Endothelial cell of umbilical vein (primary cell): ENCODE measurements at regions not wholly inside any gene's neighbourhood (a gene's known extent, or its start where the extent isn't known, plus 50 kb on each side); places are given as distances from the start of the nearest gene placed in this dataset.

ENCODE experiments used
- BruUV-seq: library from RNA; stranded (reverse); fragments of 400-500 nt; replicated peaks from 2 replicates; lab custom pipeline; 2021; lab: Mats Ljungman, UMichigan
- CTCF ChIA-PET: fragments of 300-600, 350-600 bp; sonication (Branson Sonifier 250); formaldehyde crosslinking; loops from one replicate; lab custom pipeline; 2021; ENCODE audit warnings: antibody characterized with exemption, inconsistent platforms; lab: Charles Lee
- POLR2A ChIA-PET: fragments of 300-600, 350-600 bp; sonication (Branson Sonifier 250); formaldehyde crosslinking; loops from one replicate; lab custom pipeline; 2021; ENCODE audit warnings: antibody characterized with exemption, inconsistent platforms; lab: Charles Lee
- DNase-seq: peaks from one replicate; pipeline ENCODE4 v3.0.0-alpha.2; 2011; ENCODE audit warnings: low read depth, low spot score
- FAIRE-seq: peaks from 2 replicates; lab custom pipeline; 2011; peaks lifted over from hg19 to GRCh38; lab: Jason Lieb, UNC
- H2AFZ ChIP-seq: 2 replicates; pipeline ENCODE4 v1.6.0; 2012; ENCODE audit warnings: low read depth, low read length, control low read depth, inconsistent platforms
- H3K27ac ChIP-seq: 2 replicates; pipeline ENCODE4 v1.5.1; 2011; ENCODE audit warnings: low read depth, mild to moderate bottlenecking, control low read depth, low read length, moderate library complexity; ENCODE audit not compliant: insufficient read depth
- H3K27me3 ChIP-seq, 2 experiments: 2 replicates each; pipeline versions ENCODE4 v1.6.0 to v1.6.1; 2011; ENCODE audit warnings: low read length in 2 of 2, mixed read lengths in 1 of 2; ENCODE audit not compliant: control insufficient read depth in 2 of 2, insufficient read depth in 2 of 2
- H3K36me3 ChIP-seq, 2 experiments: 2 replicates in 1 of 2; 3 replicates in 1 of 2; pipeline ENCODE4 v1.5.1; 2011; ENCODE audit warnings: low read length in 2 of 2, mild to moderate bottlenecking in 1 of 2, moderate library complexity in 1 of 2; ENCODE audit not compliant: control insufficient read depth in 2 of 2, insufficient read depth in 2 of 2; ENCODE audit errors: extremely low read depth in 1 of 2
- H3K4me1 ChIP-seq: 3 replicates; pipeline ENCODE4 v1.5.1; 2011; ENCODE audit warnings: mild to moderate bottlenecking, low read length; ENCODE audit not compliant: control insufficient read depth, insufficient read depth; ENCODE audit errors: extremely low read depth
- H3K4me2 ChIP-seq: 2 replicates; pipeline ENCODE4 v1.6.1; 2011; ENCODE audit warnings: low read length, control low read depth, mixed read lengths; ENCODE audit not compliant: insufficient read depth
- H3K4me3 ChIP-seq, 3 experiments: fragments of 200-600 bp in 1 of 3; sonication (generic), shearing (Covaris generic) in 1 of 3; replicated peaks in 1 of 3; 2 replicates each; pipeline ENCODE4 v1.5.1; 2011 to 2016; ENCODE audit warnings: control low read depth in 3 of 3, low read length in 3 of 3, mild to moderate bottlenecking in 2 of 3, inconsistent platforms in 1 of 3, low read depth in 1 of 3, moderate library complexity in 1 of 3; ENCODE audit not compliant: insufficient read depth in 1 of 3
- H3K79me2 ChIP-seq: 2 replicates; pipeline ENCODE4 v1.6.0; 2012; ENCODE audit warnings: low read length, inconsistent platforms; ENCODE audit not compliant: control insufficient read depth, insufficient read depth
- H3K9ac ChIP-seq: replicated peaks from 2 replicates; pipeline ENCODE3; 2011; ENCODE audit warnings: low read length, control low read depth; ENCODE audit not compliant: insufficient read depth; ENCODE audit errors: extremely low read depth
- H3K9me1 ChIP-seq: replicated peaks from 3 replicates; pipeline ENCODE4 v1.6.0; 2011; ENCODE audit warnings: mild to moderate bottlenecking, low read length; ENCODE audit not compliant: control insufficient read depth, insufficient read depth; ENCODE audit errors: extremely low read depth
- H3K9me3 ChIP-seq: replicated peaks from 2 replicates; pipeline ENCODE4 v1.5.1; 2012; ENCODE audit warnings: low read length, inconsistent platforms; ENCODE audit not compliant: control insufficient read depth, insufficient read depth
- H4K20me1 ChIP-seq: replicated peaks from 2 replicates; pipeline ENCODE3; 2011; ENCODE audit warnings: mild to moderate bottlenecking, low read length; ENCODE audit not compliant: control insufficient read depth, insufficient read depth; ENCODE audit errors: extremely low read depth
- EZH2 ChIP-seq: IDR thresholded peaks from 2 replicates; pipeline ENCODE4 v1.6.1; 2012; ENCODE audit warnings: borderline replicate concordance, low read depth, mild to moderate bottlenecking, moderate library complexity, low read length, inconsistent platforms; ENCODE audit not compliant: severe bottlenecking
- FOS ChIP-seq: IDR thresholded peaks from 2 replicates; pipeline ENCODE4 v1.6.1; 2011; ENCODE audit warnings: mild to moderate bottlenecking, low read length, moderate library complexity, borderline replicate concordance; ENCODE audit not compliant: insufficient read depth
- GATA2 ChIP-seq: IDR thresholded peaks from 2 replicates; pipeline ENCODE4 v1.7.0; 2011; ENCODE audit warnings: low read depth, mild to moderate bottlenecking, moderate library complexity, mixed read lengths, low read length; ENCODE audit not compliant: insufficient read length, insufficient read depth
- JUN ChIP-seq: IDR thresholded peaks from 2 replicates; pipeline ENCODE4 v1.6.1; 2011; ENCODE audit warnings: borderline replicate concordance, low read depth; ENCODE audit not compliant: insufficient read length, insufficient read depth
- MYC ChIP-seq: IDR thresholded peaks from one replicate; pipeline ENCODE4 v1.6.1; 2011; ENCODE audit warnings: mild to moderate bottlenecking, low read depth, low read length
- POLR2A ChIP-seq: IDR thresholded peaks from 2 replicates; pipeline ENCODE4 v1.6.1; 2012; ENCODE audit warnings: low read depth, mild to moderate bottlenecking, control low read depth, low read length
- POLR2AphosphoS5 ChIP-seq: IDR thresholded peaks from 2 replicates; pipeline ENCODE4 v1.6.1; 2012; ENCODE audit warnings: low read depth, mild to moderate bottlenecking, control low read depth, low read length, moderate library complexity; ENCODE audit not compliant: insufficient read depth
- dilution Hi-C: fragments of 300-500 bp; cut with MboI; formaldehyde crosslinking; loops from one replicate; pipeline ENCODE4 v1.15.0; 2019; ENCODE audit warnings: low sequenced_read_pairs; ENCODE audit not compliant: extremely low pct_ligation_motif_present
- intact Hi-C: fragments of 100-400 bp; cut with micrococcal nuclease; formaldehyde crosslinking; loops from one replicate; pipeline ENCODE4 v1.10.0; 2022
- TF ChIP-seq, protein P1 (sequence below): IDR thresholded peaks from 2 replicates; pipeline ENCODE4 v1.6.1; 2011; ENCODE audit not compliant: insufficient read depth, insufficient read length
- TF ChIP-seq, protein P2 (sequence below), 2 donors: IDR thresholded peaks; 1 replicate in 1 of 2; 2 replicates in 1 of 2; pipeline ENCODE4 v1.5.1; 2011; ENCODE audit warnings: low read length in 2 of 2, mild to moderate bottlenecking in 2 of 2, moderate library complexity in 2 of 2, control low read depth in 1 of 2, inconsistent platforms in 1 of 2, low read depth in 1 of 2; ENCODE audit not compliant: insufficient read depth in 1 of 2; ENCODE audit errors: extremely low read depth in 1 of 2

DNA sequence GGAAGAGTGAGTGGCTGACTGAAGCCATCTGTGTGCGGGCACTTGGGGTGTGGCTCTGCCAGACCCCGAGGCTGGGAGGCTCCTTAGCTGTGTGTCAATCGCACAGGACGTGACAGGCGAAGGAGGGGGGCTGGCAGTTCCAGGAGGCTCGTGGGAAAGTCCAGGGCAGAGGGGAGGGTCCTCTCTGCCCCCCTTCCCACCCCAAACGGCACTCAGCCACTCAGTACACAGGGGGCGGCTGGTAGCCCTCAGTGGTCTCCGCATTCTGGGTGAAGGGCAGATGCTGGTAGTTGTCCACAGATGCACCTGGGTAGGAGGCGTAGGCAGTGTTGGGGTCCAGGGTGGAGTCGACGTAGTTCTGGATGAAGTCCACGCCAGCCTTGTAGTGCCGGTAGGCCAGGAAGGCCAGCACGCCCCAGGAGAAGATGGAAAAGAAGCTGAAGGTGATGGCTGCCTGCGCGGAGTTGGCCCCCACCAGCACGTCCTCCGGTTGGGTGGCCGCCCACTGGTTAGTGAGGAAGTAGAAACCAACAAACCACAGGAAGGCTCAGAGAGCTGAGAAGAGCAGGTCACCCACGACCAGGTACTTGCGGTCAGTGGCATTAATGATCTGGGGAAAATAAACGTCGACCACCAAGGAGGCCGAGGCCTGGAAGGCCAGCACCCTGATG lies 85.4 kb upstream of the CEP78 start:
- DNase-seq (no peak), FAIRE-seq (no peak)
- intact Hi-C loops (no loop called here), dilution Hi-C loops (no loop called here)
- H3K4me3 ChIP-seq, result no peak overlapping the region
- ChIA-PET POLR2A (no interaction called here), CTCF (interaction anchor here (1.2 to 1.5 kb wide), 2 partner anchors 46 to 173 kb away, joined by 3 to 4 read pairs; no protein-coding TSS in a partner anchor)
- no peak overlapping the region for H3K4me2 ChIP-seq
- no peaks in the 10 kb centered on the region for H3K9me1 ChIP-seq
- BruUV-seq, result no TSS peak
- peaks cover 4% of the 10 kb centered on the region for H3K4me1 ChIP-seq
- H2AFZ ChIP-seq, result no peak overlapping the region
- H3K79me2 ChIP-seq, result no peaks in the 10 kb centered on the region
- H3K9me3 ChIP-seq, result no peaks in the 10 kb centered on the region
- H4K20me1 ChIP-seq, result no peaks in the 10 kb centered on the region
- H3K36me3 ChIP-seq, result no peaks in the 10 kb centered on the region
- no peak overlapping the region for H3K27ac ChIP-seq
- H3K9ac ChIP-seq, result no peak overlapping the region
- TF ChIP-seq MYC, result no peak
- no peak for TF ChIP-seq POLR2A
- TF ChIP-seq POLR2AphosphoS5, result no peak
- TF ChIP-seq, protein P1, sequence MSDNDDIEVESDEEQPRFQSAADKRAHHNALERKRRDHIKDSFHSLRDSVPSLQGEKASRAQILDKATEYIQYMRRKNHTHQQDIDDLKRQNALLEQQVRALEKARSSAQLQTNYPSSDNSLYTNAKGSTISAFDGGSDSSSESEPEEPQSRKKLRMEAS, result no peak
- no peak for TF ChIP-seq FOS
- TF ChIP-seq JUN, result no peak
- no peak for TF ChIP-seq EZH2
- TF ChIP-seq, protein P2, sequence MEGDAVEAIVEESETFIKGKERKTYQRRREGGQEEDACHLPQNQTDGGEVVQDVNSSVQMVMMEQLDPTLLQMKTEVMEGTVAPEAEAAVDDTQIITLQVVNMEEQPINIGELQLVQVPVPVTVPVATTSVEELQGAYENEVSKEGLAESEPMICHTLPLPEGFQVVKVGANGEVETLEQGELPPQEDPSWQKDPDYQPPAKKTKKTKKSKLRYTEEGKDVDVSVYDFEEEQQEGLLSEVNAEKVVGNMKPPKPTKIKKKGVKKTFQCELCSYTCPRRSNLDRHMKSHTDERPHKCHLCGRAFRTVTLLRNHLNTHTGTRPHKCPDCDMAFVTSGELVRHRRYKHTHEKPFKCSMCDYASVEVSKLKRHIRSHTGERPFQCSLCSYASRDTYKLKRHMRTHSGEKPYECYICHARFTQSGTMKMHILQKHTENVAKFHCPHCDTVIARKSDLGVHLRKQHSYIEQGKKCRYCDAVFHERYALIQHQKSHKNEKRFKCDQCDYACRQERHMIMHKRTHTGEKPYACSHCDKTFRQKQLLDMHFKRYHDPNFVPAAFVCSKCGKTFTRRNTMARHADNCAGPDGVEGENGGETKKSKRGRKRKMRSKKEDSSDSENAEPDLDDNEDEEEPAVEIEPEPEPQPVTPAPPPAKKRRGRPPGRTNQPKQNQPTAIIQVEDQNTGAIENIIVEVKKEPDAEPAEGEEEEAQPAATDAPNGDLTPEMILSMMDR (IDR thresholded peaks at IDR 0.05; ENCODE audit: extremely low read depth in 1 of 2, insufficient read depth in 1 of 2, low read depth in 1 of 2, low read length in 2 of 2), result no peak
- TF ChIP-seq GATA2, result no peak
- H3K27me3 ChIP-seq, result no peaks in the 10 kb centered on the region
